ENCODE measurements at regions not wholly inside any gene's neighbourhood (a gene's known extent, or its start where the extent isn't known, plus 50 kb on each side); places are given as distances from the start of the nearest gene placed in this dataset.

DNA sequence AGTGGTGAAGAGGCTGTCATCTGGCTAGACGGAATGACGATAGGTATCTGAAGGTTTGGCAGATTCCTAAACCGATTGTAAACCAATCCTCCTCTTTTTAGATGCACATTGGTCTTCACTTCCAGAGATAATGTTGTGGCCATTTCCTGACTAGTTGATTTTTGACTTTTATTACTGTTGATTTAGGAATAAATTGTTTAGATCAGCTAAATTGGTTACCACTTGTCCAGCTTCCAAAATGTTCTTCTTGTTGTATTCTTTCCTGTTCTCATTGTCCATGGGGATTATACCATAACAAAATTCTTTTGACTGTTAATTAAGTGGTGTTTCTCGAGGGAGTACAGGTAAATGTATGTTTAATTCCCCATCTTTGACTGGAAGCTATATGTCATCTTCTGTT, 119.7 kb downstream of the MACROH2A1 start:
- H3K4me3 ChIP-seq = no peak overlapping the region
- no peak overlapping the region for H3K27ac ChIP-seq
- H3K27me3 ChIP-seq (replicated peaks) = no peaks in the 10 kb centered on the region
- peaks cover 10% of the 10 kb centered on the region for H3K4me1 ChIP-seq (replicated peaks)
- DNase-seq (ENCODE audit: low read depth in 1 of 2, low spot score in 2 of 2) = no peak
- no peaks in the 10 kb centered on the region for H3K36me3 ChIP-seq
- H3K9me3 ChIP-seq (replicated peaks) = peaks cover 3% of the 10 kb centered on the region; the same call in 1 of the 2 replicates

GRCh38 chr5:135276151-135276550, 122.9 kb downstream of the MACROH2A1 start:
- Histone ChIP-seq H3K27me3 (replicated peaks) (no peaks in the 10 kb centered on the region), H3K27ac (no peak overlapping the region), H3K4me3 (no peak overlapping the region), H3K9me3 (replicated peaks) (peaks cover 3% of the 10 kb centered on the region; the same call in 1 of the 2 replicates), H3K36me3 (no peaks in the 10 kb centered on the region), H3K4me1 (replicated peaks) (peaks cover 10% of the 10 kb centered on the region)
- DNase-seq (ENCODE audit: low read depth in 1 of 2, low spot score in 2 of 2) = no peak

- Histone ChIP-seq H3K36me3 (no peaks in the 10 kb centered on the region), H3K4me3 (no peak overlapping the region), H3K9me3 (replicated peaks) (0 out of 2 replicates have a peak, but pooled peaks cover 3% of the 10 kb centered on the region), H3K27ac (no peak overlapping the region), H3K27me3 (replicated peaks) (no peaks in the 10 kb centered on the region), H3K4me1 (replicated peaks) (peaks cover 30% of the 10 kb centered on the region)
- DNase-seq (ENCODE audit: low read depth in 1 of 2, low spot score in 2 of 2) = no peak
Measured at GRCh38 chr5:135273212-135273611, 125.8 kb downstream of the MACROH2A1 start.

GRCh38 chr5:135272311-135272805, 126.7 kb downstream of the MACROH2A1 start:
- 0 out of 2 replicates have a peak, but pooled peaks cover 3% of the 10 kb centered on the region for H3K9me3 ChIP-seq (replicated peaks)
- no peaks in the 10 kb centered on the region for H3K36me3 ChIP-seq
- no peaks in the 10 kb centered on the region for H3K27me3 ChIP-seq (replicated peaks)
- H3K27ac ChIP-seq = no peak overlapping the region
- H3K4me3 ChIP-seq = no peak overlapping the region
- no peak for DNase-seq (ENCODE audit: low read depth in 1 of 2, low spot score in 2 of 2)
- H3K4me1 ChIP-seq (replicated peaks) = peaks cover 31% of the 10 kb centered on the region

- H3K4me3 ChIP-seq = no peak overlapping the region
- DNase-seq (ENCODE audit: low read depth in 1 of 2, low spot score in 2 of 2) = no peak
- H3K4me1 ChIP-seq (replicated peaks) = peaks cover 38% of the 10 kb centered on the region
- no peaks in the 10 kb centered on the region for H3K27me3 ChIP-seq (replicated peaks)
- no peaks in the 10 kb centered on the region for H3K36me3 ChIP-seq
- no peak overlapping the region for H3K27ac ChIP-seq
- no peaks in the 10 kb centered on the region for H3K9me3 ChIP-seq (replicated peaks)
Measured at GRCh38 chr5:135271533-135272310, 127.3 kb downstream of the MACROH2A1 start.

- peak; percentile 71 for DNase-seq (ENCODE audit: low read depth in 1 of 2, low spot score in 2 of 2)
- H3K9me3 ChIP-seq (replicated peaks) = no peaks in the 10 kb centered on the region
- no peaks in the 10 kb centered on the region for H3K27me3 ChIP-seq (replicated peaks)
- H3K27ac ChIP-seq = peak overlapping the region; percentile 70
- no peak overlapping the region for H3K4me3 ChIP-seq
- H3K4me1 ChIP-seq (replicated peaks) = peaks cover 41% of the 10 kb centered on the region
- no peaks in the 10 kb centered on the region for H3K36me3 ChIP-seq
Measured at GRCh38 chr5:135269931-135270421, 129.1 kb downstream of the MACROH2A1 start.

- Histone ChIP-seq H3K27me3 (replicated peaks) (no peaks in the 10 kb centered on the region), H3K36me3 (no peaks in the 10 kb centered on the region), H3K9me3 (replicated peaks) (no peaks in the 10 kb centered on the region), H3K4me1 (replicated peaks) (peaks cover 44% of the 10 kb centered on the region), H3K27ac (peak overlapping the region; percentile 70), H3K4me3 (no peak overlapping the region)
- DNase-seq (ENCODE audit: low read depth in 1 of 2, low spot score in 2 of 2) = peak in 1 of 2 experiments; percentile 18
Measured at GRCh38 chr5:135269199-135269598, 129.8 kb downstream of the MACROH2A1 start.

DNA sequence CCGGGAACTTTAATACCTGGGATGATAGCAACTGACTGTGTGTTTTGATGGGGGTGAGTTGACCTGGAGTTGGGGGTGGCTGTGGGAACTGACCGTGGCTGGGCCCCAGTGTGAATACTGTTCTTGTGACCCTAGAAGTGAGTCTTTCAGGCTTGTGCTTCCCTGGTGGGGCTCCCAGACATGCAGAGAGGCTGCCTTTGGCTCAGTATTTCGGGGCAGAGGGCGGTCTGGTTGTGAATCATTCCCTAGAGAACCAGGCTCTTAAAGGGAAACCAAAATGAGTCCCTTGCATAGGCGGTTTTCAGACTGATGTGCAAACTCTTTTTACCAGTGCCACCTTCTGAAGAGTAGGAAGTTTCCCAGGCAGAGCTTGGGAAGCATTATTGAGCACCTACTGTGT, 132.1 kb downstream of the MACROH2A1 start:
- H3K9me3 ChIP-seq (replicated peaks) = no peaks in the 10 kb centered on the region
- no peaks in the 10 kb centered on the region for H3K27me3 ChIP-seq (replicated peaks)
- no peak overlapping the region for H3K27ac ChIP-seq
- peaks cover 49% of the 10 kb centered on the region for H3K4me1 ChIP-seq (replicated peaks)
- no peaks in the 10 kb centered on the region for H3K36me3 ChIP-seq
- no peak overlapping the region for H3K4me3 ChIP-seq
- DNase-seq (ENCODE audit: low read depth in 1 of 2, low spot score in 2 of 2) = no peak

DNA sequence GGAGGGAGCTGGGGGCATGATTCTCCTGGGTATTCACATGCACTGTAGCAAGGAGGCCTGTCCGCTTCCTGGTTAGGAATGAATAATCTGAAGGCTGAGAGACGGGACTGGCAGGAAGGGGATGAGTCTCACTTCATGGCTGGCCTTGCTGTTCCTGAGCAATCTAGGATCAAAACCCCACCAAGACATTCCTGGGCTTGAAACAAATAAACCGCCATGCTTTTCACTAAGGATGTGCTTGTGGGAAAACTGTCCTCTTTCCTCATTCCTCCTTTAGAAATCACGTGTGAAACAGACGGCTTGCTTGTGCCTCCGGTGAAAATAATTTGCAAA, 132.8 kb downstream of the MACROH2A1 start:
- Histone ChIP-seq H3K9me3 (replicated peaks) (no peaks in the 10 kb centered on the region), H3K27me3 (replicated peaks) (no peaks in the 10 kb centered on the region), H3K4me1 (replicated peaks) (peaks cover 49% of the 10 kb centered on the region), H3K36me3 (no peaks in the 10 kb centered on the region), H3K4me3 (no peak overlapping the region), H3K27ac (no peak overlapping the region)
- no peak for DNase-seq (ENCODE audit: low read depth in 1 of 2, low spot score in 2 of 2)

GRCh38 chr5:135265497-135266302, 133.3 kb downstream of the MACROH2A1 start:
- Histone ChIP-seq H3K27ac (no peak overlapping the region), H3K27me3 (replicated peaks) (no peaks in the 10 kb centered on the region), H3K4me3 (no peak overlapping the region)

GRCh38 chr5:135264451-135265440, 134.3 kb downstream of the MACROH2A1 start:
- DNase-seq (ENCODE audit: low read depth in 1 of 2, low spot score in 2 of 2) = no peak
- no peak overlapping the region for H3K4me3 ChIP-seq

More at GRCh38 chr5:135265497-135266302, 133.3 kb downstream of the MACROH2A1 start:
- DNase-seq (ENCODE audit: low read depth in 1 of 2, low spot score in 2 of 2) = no peak
- Histone ChIP-seq H3K36me3 (no peaks in the 10 kb centered on the region), H3K4me1 (replicated peaks) (peaks cover 49% of the 10 kb centered on the region), H3K9me3 (replicated peaks) (no peaks in the 10 kb centered on the region)

GRCh38 chr5:135263022-135263668, 135.9 kb downstream of the MACROH2A1 start:
- Histone ChIP-seq H3K27me3 (replicated peaks) (no peaks in the 10 kb centered on the region), H3K36me3 (no peaks in the 10 kb centered on the region)
- DNase-seq (ENCODE audit: low read depth in 1 of 2, low spot score in 2 of 2) = no peak

More at GRCh38 chr5:135264451-135265440, 134.3 kb downstream of the MACROH2A1 start:
- Histone ChIP-seq H3K4me1 (replicated peaks) (peaks cover 40% of the 10 kb centered on the region), H3K27me3 (replicated peaks) (no peaks in the 10 kb centered on the region), H3K9me3 (replicated peaks) (no peaks in the 10 kb centered on the region), H3K27ac (no peak overlapping the region), H3K36me3 (no peaks in the 10 kb centered on the region)

More at GRCh38 chr5:135263022-135263668, 135.9 kb downstream of the MACROH2A1 start:
- Histone ChIP-seq H3K9me3 (replicated peaks) (no peaks in the 10 kb centered on the region), H3K4me1 (replicated peaks) (peaks cover 29% of the 10 kb centered on the region), H3K27ac (no peak overlapping the region), H3K4me3 (no peak overlapping the region)

Measured in SJSA1 (cell line).